ENCODE measurements at regions not wholly inside any gene's neighbourhood (a gene's known extent, or its start where the extent isn't known, plus 50 kb on each side); places are given as distances from the start of the nearest gene placed in this dataset.

GRCh38 chrX:99397879-99398278 lies 1012.2 kb downstream of the PCDH19 start:
- POLR2A ChIA-PET (ENCODE audit: unreplicated experiment): no interaction called here

More at GRCh38 chrX:99397879-99398278, 1012.2 kb downstream of the PCDH19 start:
- no peaks in the 10 kb centered on the region for H3K27me3 ChIP-seq (ENCODE audit: control insufficient read depth, insufficient read depth, low read length)
- no peak overlapping the region for H2BK5ac ChIP-seq (ENCODE audit: low read depth, low read length, poor library complexity, severe bottlenecking)
- H3K23ac ChIP-seq (ENCODE audit: low read depth, low read length): no peak overlapping the region
- no peaks in the 10 kb centered on the region for H3K9me1 ChIP-seq (ENCODE audit: insufficient read depth, low read length)
- TF ChIP-seq RAD21 (IDR thresholded peaks at IDR 0.05; ENCODE audit: low read length): no peak
- no peak for TF ChIP-seq RFX5 (IDR thresholded peaks at IDR 0.05; ENCODE audit: low read depth, low read length)
- no peak for TF ChIP-seq CHD1 (IDR thresholded peaks at IDR 0.05; ENCODE audit: low read depth, low read length)
- no peak for TF ChIP-seq MAZ (IDR thresholded peaks at IDR 0.05; ENCODE audit: borderline replicate concordance, low read depth, low read length)
- no peak for TF ChIP-seq USF2 (IDR thresholded peaks at IDR 0.05; ENCODE audit: low read depth, low read length)
- TF ChIP-seq RCOR1 (IDR thresholded peaks at IDR 0.05; ENCODE audit: insufficient replicate concordance, low read length): no peak
- no peak for TF ChIP-seq FOS (IDR thresholded peaks at IDR 0.05; ENCODE audit: low read depth, low read length)
- no peak for TF ChIP-seq BHLHE40 (IDR thresholded peaks at IDR 0.05; ENCODE audit: low read depth, low read length)
- no peak for TF ChIP-seq POLR2A (IDR thresholded peaks at IDR 0.05; ENCODE audit: low read depth, low read length)
- TF ChIP-seq MXI1 (IDR thresholded peaks at IDR 0.05; ENCODE audit: borderline replicate concordance, low read depth, low read length): no peak
- no peak for TF ChIP-seq NFE2L2 (IDR thresholded peaks at IDR 0.05; ENCODE audit: low read depth, low read length)
- no peak for TF ChIP-seq ELK1 (IDR thresholded peaks at IDR 0.05; ENCODE audit: borderline replicate concordance, low read depth, low read length)
- no peak for TF ChIP-seq CTCF (conservative IDR thresholded peaks at IDR 0.05; ENCODE audit: low read depth, low read length)
- TF ChIP-seq MAFK (IDR thresholded peaks at IDR 0.05; ENCODE audit: low read depth, low read length): no peak
- no peak for TF ChIP-seq CEBPB (IDR thresholded peaks at IDR 0.05; ENCODE audit: low read depth, low read length)
- no peak for TF ChIP-seq SMC3 (IDR thresholded peaks at IDR 0.05; ENCODE audit: low read depth, low read length)
- no peak overlapping the region for H2AFZ ChIP-seq (replicated peaks; ENCODE audit: low read length, poor library complexity)
- no peak overlapping the region for H3K14ac ChIP-seq (replicated peaks; ENCODE audit: low read depth, low read length)
- CTCF ChIA-PET: no interaction called here
- no peaks in the 10 kb centered on the region for H3K9me3 ChIP-seq (ENCODE audit: control insufficient read depth, insufficient read depth, low read length)
- no peak overlapping the region for H3K4ac ChIP-seq (ENCODE audit: low read depth, low read length)
- no peak overlapping the region for H2AK9ac ChIP-seq (replicated peaks; ENCODE audit: low read depth, low read length, poor library complexity)
- H4K5ac ChIP-seq (ENCODE audit: low read depth, low read length): no peak overlapping the region
- H3K79me1 ChIP-seq (ENCODE audit: low read depth in 1 of 2, low read length in 2 of 2): no peaks in the 10 kb centered on the region
- no peaks in the 10 kb centered on the region for H3K4me1 ChIP-seq (ENCODE audit: control insufficient read depth, insufficient read depth, low read length)
- no CpG with 5 or more reads among the region's 1 CpG for WGBS, 2 experiments (ENCODE audit: extremely low coverage in 2 of 2, insufficient read length in 1 of 2)
- no peak for DNase-seq
- H3K56ac ChIP-seq (ENCODE audit: extremely low read depth, insufficient read depth, low read length): no peak overlapping the region
- no peak overlapping the region for H3K9ac ChIP-seq (ENCODE audit: low read depth, low read length)
- no peak overlapping the region for H2AK5ac ChIP-seq (ENCODE audit: low read depth, low read length)
- no peak overlapping the region for H4K8ac ChIP-seq (ENCODE audit: low read depth in 2 of 2, low read length in 2 of 2)
- H3K36me3 ChIP-seq (ENCODE audit: control insufficient read depth, insufficient read depth, low read length): no peaks in the 10 kb centered on the region
- no peak for ATAC-seq (ENCODE audit: low read depth)
- in situ Hi-C loops (cut with MboI; ENCODE audit: low sequenced_read_pairs): no loop called here
- H3K27ac ChIP-seq (ENCODE audit: insufficient read depth, low read length): no peak overlapping the region
- no peak overlapping the region for H2BK120ac ChIP-seq (ENCODE audit: low read depth, low read length)
- H4K20me1 ChIP-seq (ENCODE audit: insufficient read depth, low read length): no peaks in the 10 kb centered on the region
- H3K4me2 ChIP-seq (ENCODE audit: low read depth, low read length): no peak overlapping the region
- intact Hi-C loops (cut with micrococcal nuclease): no loop called here
- dilution Hi-C loops (cut with HindIII; ENCODE audit: low sequenced_read_pairs, unreplicated experiment): no loop called here
- H4K91ac ChIP-seq (ENCODE audit: insufficient read depth, low read depth, low read length): no peak overlapping the region
- H2BK15ac ChIP-seq (ENCODE audit: low read depth, low read length): no peak overlapping the region
- no peak overlapping the region for H3K18ac ChIP-seq (ENCODE audit: low read depth, low read length)
- H3K4me3 ChIP-seq (ENCODE audit: insufficient read depth, low read depth, low read length): no peak overlapping the region
- H2BK20ac ChIP-seq (ENCODE audit: low read depth, low read length): no peak overlapping the region
- BruUV-seq (replicated peaks): no TSS peak

Data from IMR-90 (cell line).